ENCODE measurements at regions not wholly inside any gene's neighbourhood (a gene's known extent, or its start where the extent isn't known, plus 50 kb on each side); places are given as distances from the start of the nearest gene placed in this dataset.

DNA sequence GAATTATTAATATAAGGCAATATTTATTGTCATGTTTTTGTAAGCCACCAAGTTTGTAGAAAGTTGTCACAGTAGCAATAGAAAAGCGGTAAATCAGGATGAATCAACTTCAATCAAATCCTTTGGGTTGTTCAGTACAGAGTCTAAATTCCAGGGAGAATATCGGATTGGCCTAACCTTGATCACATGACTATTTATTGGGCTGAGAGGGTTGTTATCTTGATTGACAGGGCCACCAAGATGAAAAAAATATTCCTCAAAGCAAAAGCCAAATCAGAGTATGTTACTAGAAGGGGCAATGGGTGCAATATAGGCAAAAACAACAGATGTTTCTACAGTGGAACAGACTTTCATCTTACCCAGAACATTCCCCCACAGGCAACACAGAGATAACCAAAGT, 270.0 kb downstream of the METTL4 start:
- no peak for DNase-seq

- DNase-seq: no peak
Observed at GRCh38 chr18:2302012-2302411, 269.3 kb downstream of the METTL4 start.

DNA sequence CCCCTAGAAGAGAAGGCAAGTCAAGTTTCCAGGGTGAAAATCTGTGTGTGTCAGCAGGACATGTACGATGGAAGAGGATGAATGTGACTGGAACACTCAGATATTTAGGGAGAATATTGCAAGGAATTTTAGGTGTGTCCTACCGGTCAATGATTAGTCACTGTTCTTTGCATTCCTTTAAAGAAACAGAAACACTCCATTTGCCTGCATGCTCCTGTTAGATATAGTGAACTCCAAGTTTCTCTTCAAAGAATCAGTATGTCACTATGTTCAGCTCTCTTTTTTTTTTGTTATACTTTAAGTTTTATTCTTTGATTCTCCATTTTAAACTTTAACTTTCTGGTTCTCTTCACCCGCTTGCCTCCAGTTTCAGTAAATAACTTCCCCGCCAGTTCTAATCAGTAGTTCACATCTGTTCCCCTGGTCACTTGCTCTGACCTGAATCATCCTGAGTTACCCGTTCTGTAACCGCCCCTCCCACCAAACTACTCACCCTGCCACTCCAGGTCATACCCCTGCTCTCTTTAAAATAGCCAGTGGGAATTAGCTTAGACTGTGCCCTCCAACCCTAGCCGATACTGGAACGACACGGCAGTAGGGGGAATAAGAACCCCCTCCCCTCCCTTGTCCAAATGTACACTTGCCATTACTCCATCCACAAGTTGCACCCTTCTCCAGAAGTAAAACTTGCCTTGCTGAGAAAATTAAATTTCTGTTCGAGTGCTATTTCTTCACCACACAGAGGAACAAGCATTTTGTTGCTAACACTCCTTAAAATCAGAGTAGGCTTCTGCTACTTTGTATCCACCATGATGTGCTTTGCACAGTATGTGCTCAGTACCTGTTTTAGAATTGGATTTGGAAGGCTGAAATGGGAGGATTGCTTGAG, 268.4 kb downstream of the METTL4 start:
- no peak for DNase-seq

DNA sequence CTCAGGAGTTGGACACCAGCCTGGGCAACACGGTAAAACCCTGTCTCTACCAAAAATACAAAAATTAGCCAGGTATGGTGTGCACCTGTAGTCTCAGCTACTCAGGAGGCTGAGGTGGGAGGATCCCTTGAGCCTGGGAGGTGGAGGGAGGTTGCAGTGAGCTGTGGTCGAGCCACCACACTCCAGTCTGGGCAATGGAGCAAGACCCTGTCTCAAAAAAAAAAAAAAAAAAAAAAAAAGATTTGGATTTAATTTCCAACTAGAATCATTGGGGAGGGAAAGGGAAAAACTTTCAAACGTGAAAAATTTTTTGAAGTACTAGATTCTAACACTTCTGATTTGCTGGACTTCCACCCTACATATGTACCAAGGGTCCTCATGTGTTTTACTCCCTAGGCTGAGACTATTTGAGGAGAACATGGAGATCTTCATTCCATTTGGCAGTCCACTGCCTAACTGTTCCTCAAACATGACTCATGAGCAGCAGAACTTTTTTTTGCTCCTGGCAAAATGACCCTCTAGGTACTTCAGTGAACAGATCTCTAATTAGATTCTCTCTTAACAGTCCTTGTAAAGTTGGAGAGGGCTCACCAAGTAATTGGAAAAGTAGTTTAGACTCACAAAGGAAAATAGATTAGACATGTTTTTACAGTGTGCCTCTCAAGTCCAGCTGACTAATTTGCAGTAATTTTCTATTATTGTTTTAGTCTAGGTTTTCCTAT, 267.6 kb downstream of the METTL4 start:
- DNase-seq: no peak

DNA sequence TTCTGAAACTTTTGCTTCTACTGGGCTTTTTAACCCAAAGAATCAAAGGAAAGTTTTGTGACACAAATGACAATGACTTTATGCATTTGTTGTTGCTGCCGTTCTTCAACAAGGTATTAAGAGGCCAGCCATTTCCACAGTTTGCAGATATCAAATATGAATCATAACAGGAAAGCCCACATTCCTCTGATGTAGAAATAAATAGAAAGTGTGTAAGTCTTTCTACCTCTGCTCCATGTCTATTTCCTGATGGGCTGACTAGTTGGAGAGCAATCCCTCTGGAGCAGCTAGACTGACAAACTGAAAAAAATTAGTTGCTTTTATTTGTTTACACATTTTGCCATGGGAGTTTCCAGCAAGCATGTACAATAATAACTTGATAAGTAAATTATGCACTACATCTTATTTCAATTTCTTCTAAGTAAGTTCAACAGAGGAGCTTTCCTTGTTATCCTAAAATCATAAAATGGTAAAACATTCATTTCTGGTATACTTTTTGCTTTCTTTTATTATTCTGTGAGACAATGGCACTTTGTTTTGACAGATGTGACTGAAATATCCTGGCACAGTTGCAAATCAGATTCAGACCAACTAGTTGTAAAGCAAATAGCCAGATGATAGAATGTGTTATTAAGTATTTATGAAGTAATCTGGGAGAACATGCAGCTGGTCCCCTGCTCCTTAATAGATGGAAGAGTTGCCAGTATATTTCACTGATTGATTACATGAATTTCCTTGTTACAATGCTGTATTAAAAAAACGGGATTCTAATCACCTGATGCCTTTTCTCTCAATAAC, 266.7 kb downstream of the METTL4 start:
- no peak for DNase-seq

GRCh38 chr18:2306606-2307005, 264.7 kb downstream of the METTL4 start:
- DNase-seq: no peak

GRCh38 chr18:2310886-2311285, 260.4 kb downstream of the METTL4 start:
- DNase-seq: no peak

- DNase-seq: no peak
Observed at GRCh38 chr18:2312440-2312839, 258.9 kb downstream of the METTL4 start.

DNA sequence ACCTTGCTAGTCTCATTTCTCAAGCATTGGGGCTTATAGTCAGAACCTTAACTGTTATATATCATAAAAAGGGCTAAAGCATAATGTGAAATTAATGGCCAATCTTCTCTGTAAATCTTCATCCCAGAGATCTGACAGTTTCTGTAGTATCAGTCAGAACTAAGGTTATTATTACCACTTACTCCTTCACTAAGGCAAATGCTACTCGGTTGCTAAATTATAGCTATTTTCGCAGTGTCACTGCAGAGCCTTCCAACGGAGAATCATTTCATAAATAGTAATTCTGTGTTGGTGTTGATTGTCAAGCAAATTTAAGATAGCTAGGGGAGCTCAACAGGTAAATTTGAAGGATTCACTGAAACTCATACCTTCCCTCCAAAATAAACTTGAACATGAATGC, 258.0 kb downstream of the METTL4 start:
- DNase-seq: no peak

DNA sequence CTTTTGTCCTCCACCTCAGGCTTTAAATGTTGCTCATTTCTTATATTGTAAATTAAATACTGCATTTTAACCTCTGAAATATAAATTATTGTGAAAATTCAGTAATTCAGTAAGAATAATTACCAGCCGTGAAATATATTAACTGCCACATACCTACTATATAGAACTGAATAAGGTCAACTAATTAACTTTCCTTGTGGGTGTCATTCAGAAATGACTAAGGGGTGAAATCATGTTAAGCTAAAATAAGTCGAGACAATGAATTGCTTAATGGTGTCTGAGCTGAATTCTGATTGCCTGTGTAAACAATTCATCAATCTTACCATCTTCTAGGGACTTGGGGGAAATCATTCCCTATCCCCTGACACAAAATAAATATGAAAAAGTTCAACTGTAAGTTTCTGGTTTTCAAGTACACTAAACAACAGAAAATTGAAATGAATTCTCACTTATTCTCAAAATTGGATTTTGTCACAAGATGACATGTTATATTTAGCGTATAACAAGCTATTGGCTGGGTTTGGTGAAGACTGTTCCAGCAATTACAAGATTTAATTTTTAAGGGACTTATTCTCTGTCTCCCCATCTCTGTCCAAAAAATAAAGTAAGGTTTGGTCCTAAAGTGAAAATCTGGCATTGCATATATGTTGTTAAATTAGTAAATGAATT, 255.1 kb downstream of the METTL4 start:
- no peak for DNase-seq

DNA sequence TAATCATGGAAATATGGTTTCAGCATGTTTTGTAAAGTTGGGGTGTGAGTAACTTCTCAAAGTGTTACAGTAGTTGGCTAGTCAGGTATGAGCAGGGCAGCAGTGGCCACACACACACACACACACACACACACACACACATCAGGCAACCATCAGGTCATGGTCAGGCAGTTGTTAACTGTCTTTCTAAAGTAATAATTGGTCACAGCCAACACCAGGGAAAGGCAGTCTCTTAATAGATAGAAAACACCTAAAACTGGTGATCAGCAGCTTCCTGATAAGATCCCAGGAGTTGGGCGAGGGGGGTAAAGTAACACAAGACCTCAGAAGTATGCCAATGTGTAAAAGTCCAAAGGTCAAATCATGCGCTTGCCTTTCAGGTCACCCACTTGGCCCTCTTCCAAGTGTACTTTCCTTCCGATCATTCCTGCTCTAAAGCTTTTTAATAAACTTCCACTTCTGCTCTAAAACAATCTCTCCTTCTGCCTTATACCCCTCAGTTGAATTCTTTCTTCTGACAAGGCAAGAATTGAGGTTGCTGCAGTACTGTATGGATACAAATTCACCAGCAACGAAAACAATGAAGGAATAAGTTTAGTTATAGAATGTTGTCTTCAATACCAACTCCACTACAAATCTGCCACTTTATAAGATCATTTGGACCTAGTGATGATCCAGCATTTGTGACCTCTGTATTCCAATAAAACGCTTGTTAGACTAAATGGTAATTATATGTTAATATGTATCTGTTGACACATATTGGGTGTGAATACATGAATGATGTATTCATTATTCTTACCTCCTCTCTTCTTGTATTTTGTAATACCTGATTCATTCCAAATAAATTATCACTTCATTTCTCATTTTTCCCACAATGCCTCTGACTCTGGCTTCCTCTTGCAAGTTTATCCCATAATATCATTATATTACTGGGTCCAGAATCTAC, 254.3 kb downstream of the METTL4 start:
- DNase-seq: no peak

DNA sequence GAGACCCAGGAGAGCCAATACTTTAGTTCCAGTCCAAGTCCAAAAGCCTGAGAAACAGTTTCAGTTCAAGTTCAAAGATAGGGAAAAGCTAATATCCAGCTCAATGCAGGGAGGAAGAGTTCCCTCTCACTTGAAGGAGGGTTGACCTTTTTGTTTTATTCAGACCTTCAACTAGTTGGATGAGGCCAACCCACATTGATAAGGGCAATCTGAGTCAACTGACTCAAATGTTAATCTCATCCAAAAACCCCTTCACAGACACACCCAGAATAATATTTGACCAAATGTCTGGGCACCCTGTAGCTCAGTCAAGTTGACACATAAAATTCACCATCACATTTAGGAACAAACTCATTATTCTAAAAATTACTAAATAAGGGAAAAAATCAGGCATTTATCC, 246.8 kb downstream of the METTL4 start:
- DNase-seq: no peak

DNA sequence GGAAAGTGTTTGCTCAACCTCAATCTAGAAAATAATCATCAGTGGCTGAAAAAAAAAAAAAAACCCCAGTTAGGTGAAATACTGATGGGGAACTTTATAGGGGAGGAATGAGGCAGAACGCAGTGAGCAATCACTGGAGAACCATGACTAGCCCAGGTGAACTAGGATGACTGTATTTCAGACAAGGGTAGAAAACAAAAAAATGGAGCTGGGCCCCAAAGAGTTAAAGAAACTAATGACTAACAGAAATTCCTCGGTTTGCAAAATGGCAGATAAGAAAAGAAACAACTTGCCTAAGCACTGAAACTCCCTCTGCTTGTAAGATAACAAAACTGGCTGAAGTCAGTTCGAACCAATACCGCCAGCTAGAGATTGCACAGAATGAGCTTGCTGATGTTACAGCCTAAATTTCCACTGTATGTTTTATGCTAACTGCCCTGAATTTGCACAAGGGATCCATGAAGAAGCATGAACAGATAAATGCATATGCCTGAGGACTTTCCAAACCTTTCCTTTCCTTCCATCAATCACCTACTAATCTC, 245.9 kb downstream of the METTL4 start:
- no peak for DNase-seq

- DNase-seq: no peak
Observed at GRCh38 chr18:2325933-2326332, 245.4 kb downstream of the METTL4 start.

DNA sequence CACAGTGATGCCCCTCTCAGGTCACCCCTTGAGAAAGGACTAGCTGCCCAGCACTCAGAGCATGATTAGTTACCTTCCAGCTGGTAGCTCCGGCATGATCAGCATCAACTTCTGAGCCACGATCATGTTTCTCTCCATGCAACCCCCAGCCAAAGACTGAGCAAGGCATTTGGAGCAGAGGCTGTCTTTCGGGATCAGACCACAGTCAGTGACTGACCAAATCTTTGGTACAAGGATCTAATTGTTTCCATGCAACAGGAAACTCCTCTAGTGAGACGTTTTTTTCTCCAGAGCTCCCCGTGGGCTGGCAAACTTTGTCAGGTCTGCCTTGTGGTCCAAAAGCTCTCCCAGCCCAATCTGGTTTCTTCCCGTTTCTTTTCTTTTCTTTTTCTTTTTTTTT, 244.3 kb downstream of the METTL4 start:
- no peak for DNase-seq

GRCh38 chr18:2330764-2331163, 240.5 kb downstream of the METTL4 start:
- no peak for DNase-seq

DNA sequence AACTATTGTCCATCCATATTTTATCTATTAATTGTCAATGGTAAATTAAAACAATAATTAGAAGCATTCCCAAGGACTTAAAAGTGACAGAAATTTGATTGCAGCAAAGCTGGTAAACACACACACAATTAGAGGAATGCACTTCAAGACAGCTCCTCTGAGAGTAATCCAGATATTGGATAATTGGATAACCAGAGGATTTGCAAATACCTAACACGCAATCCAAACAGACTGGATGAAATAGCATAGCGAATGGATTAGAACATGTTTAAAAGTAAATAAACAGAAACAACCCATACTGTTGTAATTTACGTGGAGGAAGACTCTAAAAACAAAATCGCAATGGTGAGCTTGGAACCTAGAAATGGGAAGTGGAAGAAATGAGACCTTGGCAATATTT, 239.8 kb downstream of the METTL4 start:
- no peak for DNase-seq

DNA sequence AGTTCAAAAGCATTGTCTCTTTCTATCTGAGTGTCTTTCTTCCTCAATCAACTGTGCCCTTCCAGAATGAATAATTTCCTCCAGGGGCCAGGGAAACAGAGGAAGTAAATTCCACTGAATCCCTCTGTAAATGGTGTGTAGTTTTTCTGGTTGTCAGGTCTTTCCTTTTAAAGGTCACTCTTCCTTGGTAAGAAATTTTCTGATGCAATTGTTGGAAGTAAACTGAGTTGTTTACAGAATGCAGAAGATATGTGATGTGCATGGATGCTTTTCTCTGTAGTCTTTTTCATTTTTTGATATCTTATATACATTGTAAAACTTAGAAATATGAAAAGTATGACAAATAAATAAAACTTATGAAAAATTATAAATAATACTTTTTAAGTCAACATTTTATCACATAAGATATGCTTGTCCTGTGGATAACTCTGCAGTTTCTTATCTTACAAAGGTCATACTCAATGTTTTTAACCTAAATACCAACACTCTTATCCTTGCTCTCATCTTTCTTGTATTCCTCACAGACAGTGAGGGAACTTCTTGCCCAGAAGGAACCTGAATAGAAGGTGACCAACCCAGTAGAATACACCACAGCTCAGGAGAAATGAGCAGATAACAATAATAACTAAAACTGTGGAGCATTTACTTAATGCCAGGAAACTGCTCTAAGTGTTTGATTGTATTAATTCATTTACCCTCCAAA, 234.5 kb downstream of the METTL4 start:
- DNase-seq: no peak

DNA sequence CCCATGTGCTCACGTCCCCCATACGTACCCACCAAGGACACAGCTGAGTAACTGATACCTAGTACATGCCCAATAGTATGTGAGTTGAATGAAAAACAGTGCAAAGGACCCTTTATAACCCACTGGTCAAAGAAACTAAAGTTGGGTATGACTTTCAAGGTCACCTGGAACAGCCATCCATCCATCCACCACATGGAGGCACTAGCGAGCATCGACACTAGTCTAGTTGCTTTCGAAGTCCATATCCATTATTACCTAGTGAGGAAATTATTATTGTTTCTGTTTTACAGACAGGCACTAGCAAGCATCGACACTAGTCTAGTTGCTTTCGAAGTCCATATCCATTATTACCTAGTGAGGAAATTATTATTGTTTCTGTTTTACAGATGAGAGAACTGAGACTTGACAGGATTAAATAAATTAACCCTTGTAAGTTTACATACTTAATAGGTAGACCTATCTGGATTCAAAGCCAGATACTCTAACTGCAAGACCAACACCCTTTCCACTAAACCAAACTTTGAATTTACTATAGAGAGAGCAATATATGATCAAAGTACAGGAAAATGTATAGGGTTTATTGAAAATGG, 233.7 kb downstream of the METTL4 start:
- no peak for DNase-seq

DNA sequence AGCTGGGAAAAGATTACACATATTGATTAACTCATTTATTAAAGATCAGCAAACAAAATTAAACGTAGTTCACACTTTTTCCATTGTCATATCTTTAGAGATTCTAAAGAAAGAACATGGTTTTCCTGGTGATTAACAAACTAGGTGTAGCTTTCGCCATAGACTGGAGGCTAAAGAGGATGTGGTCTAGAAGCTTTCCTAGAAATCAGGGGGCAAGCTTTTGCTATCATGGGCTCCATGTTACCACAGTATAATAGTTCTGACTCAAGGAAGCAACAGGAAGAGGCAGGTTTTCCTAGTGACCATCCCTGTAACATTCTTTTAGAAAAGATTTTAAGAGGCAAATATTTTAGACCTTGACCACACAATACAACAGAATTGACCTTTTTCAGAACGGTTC, 232.7 kb downstream of the METTL4 start:
- DNase-seq: no peak

Data from NCI-H1694 treated with DMSO at 0.1 percent for 48 hours (cell line).